BLaER1 treated with 17β-estradiol and CSF1 and Interleukin-3, amounts not matched to agents 10 nM and 100 nM (cell line): ENCODE measurements at regions not wholly inside any gene's neighbourhood (a gene's known extent, or its start where the extent isn't known, plus 50 kb on each side); places are given as distances from the start of the nearest gene placed in this dataset.

Source experiments
- H3K27ac ChIP-seq, 11 experiments: shearing (Covaris generic); formaldehyde crosslinking; 2 replicates each; pipeline ENCODE4 v1.8.1; 2022
- H3K27me3 ChIP-seq, 11 experiments: shearing (Covaris generic); formaldehyde crosslinking; 2 replicates each; pipeline ENCODE4 v1.8.1; 2022
- H3K36me3 ChIP-seq, 11 experiments: shearing (Covaris generic); formaldehyde crosslinking; 2 replicates each; pipeline ENCODE4 v1.8.1; 2022
- H3K4me1 ChIP-seq, 10 experiments: shearing (Covaris generic); formaldehyde crosslinking; 2 replicates each; pipeline ENCODE4 v1.8.1; 2022
- H3K4me2 ChIP-seq, 11 experiments: shearing (Covaris generic); formaldehyde crosslinking; 2 replicates each; pipeline ENCODE4 v1.8.1; 2022
- H3K4me3 ChIP-seq, 10 experiments: shearing (Covaris generic); formaldehyde crosslinking; 2 replicates each; pipeline ENCODE4 v1.8.1; 2022
- H3K9ac ChIP-seq, 11 experiments: shearing (Covaris generic); formaldehyde crosslinking; 2 replicates each; pipeline ENCODE4 v1.8.1; 2022
- H3K9me3 ChIP-seq, 11 experiments: shearing (Covaris generic); formaldehyde crosslinking; replicated peaks in 1 of 11; 2 replicates each; pipeline ENCODE4 v1.8.1; 2022
- H4K20me1 ChIP-seq, 11 experiments: shearing (Covaris generic); formaldehyde crosslinking; 2 replicates each; pipeline ENCODE4 v1.8.1; 2022
- Cebpa-rat ChIP-seq, 11 experiments: shearing (Covaris generic); IDR thresholded peaks; 2 replicates each; pipeline ENCODE4 v1.8.1; 2022

GRCh38 chr15:39208187-39208586 is 372.7 kb upstream of the THBS1 start:
- Histone ChIP-seq H3K4me3 (no peak overlapping the region), H3K9me3 (peaks cover 0 to 41% (median 0%) of the 10 kb centered on the region in 11 experiments; a peak in 7 of 22 replicates), H3K4me2 (no peak overlapping the region), H3K27ac (no peak overlapping the region), H3K9ac (no peak overlapping the region), H3K4me1 (no peaks in the 10 kb centered on the region), H4K20me1 (no peaks in the 10 kb centered on the region), H3K27me3 (no peaks in the 10 kb centered on the region), H3K36me3 (no peaks in the 10 kb centered on the region)
- TF ChIP-seq Cebpa-rat (IDR thresholded peaks at IDR 0.05) = no peak

- Histone ChIP-seq H3K9me3 (peaks cover 0 to 46% (median 0%) of the 10 kb centered on the region in 11 experiments; a peak in 7 of 22 replicates), H3K36me3 (no peaks in the 10 kb centered on the region), H3K9ac (no peak overlapping the region), H3K4me1 (no peaks in the 10 kb centered on the region), H3K27ac (no peak overlapping the region), H3K4me3 (no peak overlapping the region), H3K27me3 (no peaks in the 10 kb centered on the region), H3K4me2 (no peak overlapping the region), H4K20me1 (no peaks in the 10 kb centered on the region)
- TF ChIP-seq Cebpa-rat (IDR thresholded peaks at IDR 0.05) = no peak
Measured at GRCh38 chr15:39209548-39210211, 371.2 kb upstream of the THBS1 start.

GRCh38 chr15:39211108-39211979 is 369.5 kb upstream of the THBS1 start:
- H3K27me3 ChIP-seq = no peaks in the 10 kb centered on the region
- no peak overlapping the region for H3K9ac ChIP-seq
- no peak overlapping the region for H3K27ac ChIP-seq
- peaks cover 0 to 46% (median 0%) of the 10 kb centered on the region in 11 experiments; a peak in 7 of 22 replicates for H3K9me3 ChIP-seq
- TF ChIP-seq Cebpa-rat (IDR thresholded peaks at IDR 0.05) = no peak
- H3K36me3 ChIP-seq = no peaks in the 10 kb centered on the region
- no peak overlapping the region for H3K4me2 ChIP-seq
- H3K4me3 ChIP-seq = no peak overlapping the region
- no peaks in the 10 kb centered on the region for H3K4me1 ChIP-seq
- H4K20me1 ChIP-seq = no peaks in the 10 kb centered on the region

- no peaks in the 10 kb centered on the region for H4K20me1 ChIP-seq
Measured at GRCh38 chr15:39213385-39213840, 367.5 kb upstream of the THBS1 start.

GRCh38 chr15:39215015-39215414 is 365.9 kb upstream of the THBS1 start:
- no peak overlapping the region for H3K9ac ChIP-seq
- H3K27ac ChIP-seq = no peak overlapping the region
- peaks cover 0 to 37% (median 0%) of the 10 kb centered on the region in 11 experiments; a peak in 7 of 22 replicates for H3K9me3 ChIP-seq
- H3K4me3 ChIP-seq = no peak overlapping the region
- TF ChIP-seq Cebpa-rat (IDR thresholded peaks at IDR 0.05) = no peak
- no peaks in the 10 kb centered on the region for H3K27me3 ChIP-seq
- no peaks in the 10 kb centered on the region for H3K36me3 ChIP-seq
- H4K20me1 ChIP-seq = no peaks in the 10 kb centered on the region
- no peak overlapping the region for H3K4me2 ChIP-seq
- no peaks in the 10 kb centered on the region for H3K4me1 ChIP-seq

More at GRCh38 chr15:39213385-39213840, 367.5 kb upstream of the THBS1 start:
- Histone ChIP-seq H3K27me3 (no peaks in the 10 kb centered on the region), H3K4me1 (no peaks in the 10 kb centered on the region), H3K4me3 (no peak overlapping the region), H3K9ac (no peak overlapping the region), H3K27ac (no peak overlapping the region), H3K4me2 (no peak overlapping the region), H3K36me3 (no peaks in the 10 kb centered on the region), H3K9me3 (peaks cover 0 to 40% (median 0%) of the 10 kb centered on the region in 11 experiments; a peak in 7 of 22 replicates)
- TF ChIP-seq Cebpa-rat (IDR thresholded peaks at IDR 0.05) = no peak

- no peak overlapping the region for H3K27ac ChIP-seq
- H3K4me3 ChIP-seq = no peak overlapping the region
- no peaks in the 10 kb centered on the region for H3K4me1 ChIP-seq
Measured at GRCh38 chr15:39216816-39217215, 364.1 kb upstream of the THBS1 start.

GRCh38 chr15:39219608-39220007 is 361.3 kb upstream of the THBS1 start:
- Histone ChIP-seq H3K9ac (no peak overlapping the region), H3K9me3 (0 out of 22 replicates have a peak, but pooled peaks cover 0 to 5% (median 0%) of the 10 kb centered on the region in 11 experiments), H3K4me1 (no peaks in the 10 kb centered on the region), H4K20me1 (no peaks in the 10 kb centered on the region), H3K27me3 (no peaks in the 10 kb centered on the region), H3K4me3 (no peak overlapping the region), H3K27ac (no peak overlapping the region), H3K36me3 (no peaks in the 10 kb centered on the region), H3K4me2 (no peak overlapping the region)
- TF ChIP-seq Cebpa-rat (IDR thresholded peaks at IDR 0.05) = no peak

More at GRCh38 chr15:39216816-39217215, 364.1 kb upstream of the THBS1 start:
- H3K4me2 ChIP-seq = no peak overlapping the region
- H3K9ac ChIP-seq = no peak overlapping the region
- H4K20me1 ChIP-seq = no peaks in the 10 kb centered on the region
- no peaks in the 10 kb centered on the region for H3K27me3 ChIP-seq
- TF ChIP-seq Cebpa-rat (IDR thresholded peaks at IDR 0.05) = no peak
- H3K9me3 ChIP-seq = peaks cover 0 to 20% (median 0%) of the 10 kb centered on the region in 11 experiments; a peak in 5 of 22 replicates
- no peaks in the 10 kb centered on the region for H3K36me3 ChIP-seq

- Histone ChIP-seq H3K27ac (no peak overlapping the region), H3K27me3 (no peaks in the 10 kb centered on the region), H3K36me3 (no peaks in the 10 kb centered on the region), H3K4me3 (no peak overlapping the region), H3K9me3 (peaks cover 0 to 6% (median 0%) of the 10 kb centered on the region in 11 experiments; a peak in 1 of 22 replicates), H3K4me2 (no peak overlapping the region), H3K9ac (no peak overlapping the region), H4K20me1 (no peaks in the 10 kb centered on the region), H3K4me1 (no peaks in the 10 kb centered on the region)
- no peak for TF ChIP-seq Cebpa-rat (IDR thresholded peaks at IDR 0.05)
Measured at GRCh38 chr15:39226169-39226937, 354.5 kb upstream of the THBS1 start.

GRCh38 chr15:39227001-39227400 is 353.9 kb upstream of the THBS1 start:
- peaks cover 0 to 6% (median 0%) of the 10 kb centered on the region in 11 experiments; a peak in 1 of 22 replicates for H3K9me3 ChIP-seq
- H3K4me1 ChIP-seq = no peaks in the 10 kb centered on the region
- no peak overlapping the region for H3K27ac ChIP-seq
- H3K27me3 ChIP-seq = no peaks in the 10 kb centered on the region
- no peak overlapping the region for H3K4me2 ChIP-seq
- H4K20me1 ChIP-seq = no peaks in the 10 kb centered on the region
- H3K4me3 ChIP-seq = no peak overlapping the region
- H3K36me3 ChIP-seq = no peaks in the 10 kb centered on the region
- TF ChIP-seq Cebpa-rat (IDR thresholded peaks at IDR 0.05) = no peak
- no peak overlapping the region for H3K9ac ChIP-seq
